ENCODE measurements at regions not wholly inside any gene's neighbourhood (a gene's known extent, or its start where the extent isn't known, plus 50 kb on each side); places are given as distances from the start of the nearest gene placed in this dataset.

DNA sequence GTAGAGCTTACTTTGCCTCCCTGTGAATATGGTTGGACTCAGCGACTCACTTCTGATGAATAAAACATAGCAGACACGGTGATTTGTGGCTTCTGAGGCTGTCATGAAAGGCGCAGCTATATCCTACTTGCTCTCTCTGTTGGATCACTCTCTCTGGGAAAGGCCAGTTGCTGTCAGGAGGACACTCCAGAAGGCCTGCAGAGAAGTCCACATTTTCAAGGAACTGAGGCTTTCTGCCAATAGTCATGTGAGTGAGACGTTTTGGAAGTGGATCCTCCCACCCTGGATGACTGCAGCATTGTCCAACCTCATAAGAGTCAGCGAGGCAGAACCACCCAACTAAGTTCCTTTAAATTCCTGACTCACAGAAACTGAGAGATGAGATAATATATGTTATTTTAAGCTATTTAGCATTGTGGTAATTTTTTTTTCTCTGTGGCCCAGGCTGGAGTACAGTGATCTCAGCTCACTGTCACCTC, 156.0 kb upstream of the MAST4 start:
- no peak overlapping the region for H3K4me3 ChIP-seq (ENCODE audit: low read length in 2 of 2)
- no peak overlapping the region for H3K27ac ChIP-seq (replicated peaks; ENCODE audit: low read length)
- no peak overlapping the region for H2BK5ac ChIP-seq (ENCODE audit: low read length)
- H2AFZ ChIP-seq (ENCODE audit: low read length): peak overlapping the region; percentile 76
- H3K18ac ChIP-seq (ENCODE audit: low read length): no peak overlapping the region
- H3K4ac ChIP-seq (ENCODE audit: low read length): no peak overlapping the region
- no peak overlapping the region for H2BK120ac ChIP-seq (ENCODE audit: low read depth, low read length)
- H2AK5ac ChIP-seq (ENCODE audit: low read depth, low read length): no peak overlapping the region
- no peaks in the 10 kb centered on the region for H3K79me1 ChIP-seq (ENCODE audit: low read depth, low read length)
- H3K36me3 ChIP-seq (replicated peaks in 1 of 2; ENCODE audit: control insufficient read depth in 2 of 2, insufficient read depth in 2 of 2, low read length in 2 of 2): no peaks in the 10 kb centered on the region
- no peak overlapping the region for H2BK12ac ChIP-seq (ENCODE audit: low read length)
- no peaks in the 10 kb centered on the region for H3K27me3 ChIP-seq (ENCODE audit: control insufficient read depth in 3 of 3, insufficient read depth in 3 of 3, low read depth in 1 of 3, low read length in 3 of 3)
- no peak overlapping the region for H3K14ac ChIP-seq (ENCODE audit: low read length)
- no peak overlapping the region for H4K8ac ChIP-seq (ENCODE audit: low read depth, low read length)
- no peak overlapping the region for H3K4me2 ChIP-seq (ENCODE audit: insufficient read depth, low read length, poor library complexity, severe bottlenecking)
- H3K4me1 ChIP-seq (ENCODE audit: control insufficient read depth in 2 of 2, insufficient read depth in 1 of 2, low read depth in 1 of 2, low read length in 2 of 2): no peaks in the 10 kb centered on the region
- WGBS, 2 donors (ENCODE audit: extremely low coverage in 2 of 2, insufficient read length in 2 of 2, insufficient replicate concordance in 1 of 2): no CpG with 5 or more reads among the region's 5 CpGs
- H3K23ac ChIP-seq (ENCODE audit: low read depth, low read length, poor library complexity): no peak overlapping the region
- no peak overlapping the region for H3K9ac ChIP-seq (ENCODE audit: low read depth, low read length, poor library complexity)
- no peak for DNase-seq (ENCODE audit: low spot score)
- H2BK15ac ChIP-seq (ENCODE audit: low read length): no peak overlapping the region
- no peaks in the 10 kb centered on the region for H3K9me3 ChIP-seq (replicated peaks in 1 of 2; ENCODE audit: control insufficient read depth in 2 of 2, insufficient read depth in 1 of 2, low read depth in 1 of 2, low read length in 2 of 2)
- no peak overlapping the region for H4K91ac ChIP-seq (ENCODE audit: low read depth, low read length, poor library complexity)

DNA sequence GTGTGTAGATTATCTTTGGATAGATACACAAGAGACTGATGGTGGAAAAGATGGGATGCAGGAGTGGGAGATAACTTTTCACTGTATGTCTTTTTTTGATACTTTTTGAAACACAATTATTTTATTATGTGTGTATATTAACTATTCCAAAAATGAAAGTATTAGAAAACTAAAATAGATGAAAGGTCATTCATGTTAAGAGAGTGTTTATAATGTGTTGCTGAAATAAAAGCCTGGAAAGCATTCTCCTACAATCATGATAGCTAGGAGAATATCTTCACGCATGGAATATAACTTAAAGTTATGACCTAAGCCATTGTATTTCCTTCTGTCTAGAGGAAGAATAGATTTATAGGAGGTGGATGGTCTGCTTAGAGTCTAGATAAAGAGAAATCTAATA, 154.8 kb upstream of the MAST4 start:
- Histone ChIP-seq H3K4me3 (ENCODE audit: low read length in 2 of 2) (no peak overlapping the region), H2BK120ac (ENCODE audit: low read depth, low read length) (no peak overlapping the region), H2BK12ac (ENCODE audit: low read length) (no peak overlapping the region), H4K91ac (ENCODE audit: low read depth, low read length, poor library complexity) (no peak overlapping the region), H3K4me1 (ENCODE audit: control insufficient read depth in 2 of 2, insufficient read depth in 1 of 2, low read depth in 1 of 2, low read length in 2 of 2) (no peaks in the 10 kb centered on the region), H3K23ac (ENCODE audit: low read depth, low read length, poor library complexity) (no peak overlapping the region), H2AFZ (ENCODE audit: low read length) (no peak overlapping the region), H3K9me3 (replicated peaks in 1 of 2; ENCODE audit: control insufficient read depth in 2 of 2, insufficient read depth in 1 of 2, low read depth in 1 of 2, low read length in 2 of 2) (no peaks in the 10 kb centered on the region), H2BK5ac (ENCODE audit: low read length) (no peak overlapping the region), H3K27me3 (ENCODE audit: control insufficient read depth in 3 of 3, insufficient read depth in 3 of 3, low read depth in 1 of 3, low read length in 3 of 3) (no peaks in the 10 kb centered on the region), H3K14ac (ENCODE audit: low read length) (no peak overlapping the region), H2BK15ac (ENCODE audit: low read length) (no peak overlapping the region), H3K79me1 (ENCODE audit: low read depth, low read length) (no peaks in the 10 kb centered on the region), H3K4ac (ENCODE audit: low read length) (no peak overlapping the region), H3K18ac (ENCODE audit: low read length) (no peak overlapping the region), H4K8ac (ENCODE audit: low read depth, low read length) (no peak overlapping the region), H3K9ac (ENCODE audit: low read depth, low read length, poor library complexity) (no peak overlapping the region), H3K36me3 (replicated peaks in 1 of 2; ENCODE audit: control insufficient read depth in 2 of 2, insufficient read depth in 2 of 2, low read length in 2 of 2) (no peaks in the 10 kb centered on the region), H3K27ac (replicated peaks; ENCODE audit: low read length) (no peak overlapping the region), H3K4me2 (ENCODE audit: insufficient read depth, low read length, poor library complexity, severe bottlenecking) (no peak overlapping the region), H2AK5ac (ENCODE audit: low read depth, low read length) (no peak overlapping the region)
- no CpG with 5 or more reads among the region's 1 CpG for WGBS, 2 donors (ENCODE audit: extremely low coverage in 2 of 2, insufficient read length in 2 of 2, insufficient replicate concordance in 1 of 2)
- DNase-seq (ENCODE audit: low spot score): no peak

- Histone ChIP-seq H3K23ac (ENCODE audit: low read depth, low read length, poor library complexity) (no peak overlapping the region), H2BK5ac (ENCODE audit: low read length) (no peak overlapping the region), H3K27ac (replicated peaks; ENCODE audit: low read length) (no peak overlapping the region), H3K9ac (ENCODE audit: low read depth, low read length, poor library complexity) (no peak overlapping the region), H2BK12ac (ENCODE audit: low read length) (no peak overlapping the region), H3K4me1 (ENCODE audit: control insufficient read depth in 2 of 2, insufficient read depth in 1 of 2, low read depth in 1 of 2, low read length in 2 of 2) (no peaks in the 10 kb centered on the region), H3K4ac (ENCODE audit: low read length) (no peak overlapping the region), H3K27me3 (ENCODE audit: control insufficient read depth in 3 of 3, insufficient read depth in 3 of 3, low read depth in 1 of 3, low read length in 3 of 3) (no peaks in the 10 kb centered on the region), H4K8ac (ENCODE audit: low read depth, low read length) (no peak overlapping the region), H3K14ac (ENCODE audit: low read length) (no peak overlapping the region), H3K9me3 (replicated peaks in 1 of 2; ENCODE audit: control insufficient read depth in 2 of 2, insufficient read depth in 1 of 2, low read depth in 1 of 2, low read length in 2 of 2) (no peaks in the 10 kb centered on the region), H2BK120ac (ENCODE audit: low read depth, low read length) (no peak overlapping the region), H2AK5ac (ENCODE audit: low read depth, low read length) (no peak overlapping the region), H4K91ac (ENCODE audit: low read depth, low read length, poor library complexity) (no peak overlapping the region), H2BK15ac (ENCODE audit: low read length) (no peak overlapping the region), H3K36me3 (replicated peaks in 1 of 2; ENCODE audit: control insufficient read depth in 2 of 2, insufficient read depth in 2 of 2, low read length in 2 of 2) (no peaks in the 10 kb centered on the region), H3K4me2 (ENCODE audit: insufficient read depth, low read length, poor library complexity, severe bottlenecking) (no peak overlapping the region), H2AFZ (ENCODE audit: low read length) (no peak overlapping the region), H3K18ac (ENCODE audit: low read length) (no peak overlapping the region), H3K79me1 (ENCODE audit: low read depth, low read length) (no peaks in the 10 kb centered on the region), H3K4me3 (ENCODE audit: low read length in 2 of 2) (no peak overlapping the region)
- no peak for DNase-seq (ENCODE audit: low spot score)
- no CpG with 5 or more reads among the region's 5 CpGs for WGBS, 2 donors (ENCODE audit: extremely low coverage in 2 of 2, insufficient read length in 2 of 2, insufficient replicate concordance in 1 of 2)
These were observed 153.2 kb upstream of the MAST4 start for GRCh38 chr5:66442951-66443445.

DNA sequence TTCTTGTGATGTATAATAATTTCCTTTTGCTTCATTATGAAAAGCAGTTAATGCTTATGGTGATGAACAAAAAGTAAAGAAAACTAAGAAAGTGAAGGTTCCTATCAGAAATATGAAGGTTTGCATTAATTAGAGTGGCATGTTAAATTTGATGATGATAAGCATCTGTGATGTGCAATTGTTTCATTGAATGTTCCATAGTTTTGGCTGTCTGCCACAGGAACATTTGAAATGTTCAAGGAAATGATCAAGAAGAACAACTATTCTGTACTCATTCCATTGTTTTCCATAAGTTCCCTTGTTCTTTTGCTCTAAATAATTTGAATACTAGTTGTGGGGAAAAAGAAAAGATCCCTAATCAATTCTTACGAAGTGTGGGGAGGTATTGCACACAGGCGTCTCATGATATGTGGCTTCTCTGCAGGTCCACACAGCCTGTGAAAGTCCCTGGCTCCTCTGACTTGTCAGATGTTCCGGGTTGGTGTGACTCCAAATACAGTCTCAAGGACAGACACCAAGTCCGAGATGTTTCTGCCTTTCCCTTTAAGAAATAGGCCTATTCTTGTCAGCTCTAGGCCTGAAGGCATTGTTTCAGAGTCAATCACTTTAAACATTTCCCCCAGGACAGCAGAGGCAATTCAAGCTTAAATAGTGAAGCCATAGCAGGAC, 152.6 kb upstream of the MAST4 start:
- no peaks in the 10 kb centered on the region for H3K27me3 ChIP-seq (ENCODE audit: control insufficient read depth in 3 of 3, insufficient read depth in 3 of 3, low read depth in 1 of 3, low read length in 3 of 3)
- no peak overlapping the region for H3K18ac ChIP-seq (ENCODE audit: low read length)
- H4K8ac ChIP-seq (ENCODE audit: low read depth, low read length): no peak overlapping the region
- no peak overlapping the region for H3K9ac ChIP-seq (ENCODE audit: low read depth, low read length, poor library complexity)
- H3K27ac ChIP-seq (replicated peaks; ENCODE audit: low read length): no peak overlapping the region
- no CpG with 5 or more reads among the region's 4 CpGs for WGBS, 2 donors (ENCODE audit: extremely low coverage in 2 of 2, insufficient read length in 2 of 2, insufficient replicate concordance in 1 of 2)
- H2BK120ac ChIP-seq (ENCODE audit: low read depth, low read length): no peak overlapping the region
- H3K4me1 ChIP-seq (ENCODE audit: control insufficient read depth in 2 of 2, insufficient read depth in 1 of 2, low read depth in 1 of 2, low read length in 2 of 2): no peaks in the 10 kb centered on the region
- no peak overlapping the region for H3K4me3 ChIP-seq (ENCODE audit: low read length in 2 of 2)
- no peak overlapping the region for H4K91ac ChIP-seq (ENCODE audit: low read depth, low read length, poor library complexity)
- no peak overlapping the region for H2AFZ ChIP-seq (ENCODE audit: low read length)
- H2AK5ac ChIP-seq (ENCODE audit: low read depth, low read length): no peak overlapping the region
- no peak overlapping the region for H3K23ac ChIP-seq (ENCODE audit: low read depth, low read length, poor library complexity)
- H3K14ac ChIP-seq (ENCODE audit: low read length): no peak overlapping the region
- no peaks in the 10 kb centered on the region for H3K36me3 ChIP-seq (replicated peaks in 1 of 2; ENCODE audit: control insufficient read depth in 2 of 2, insufficient read depth in 2 of 2, low read length in 2 of 2)
- no peak for DNase-seq (ENCODE audit: low spot score)
- H2BK12ac ChIP-seq (ENCODE audit: low read length): no peak overlapping the region
- H2BK15ac ChIP-seq (ENCODE audit: low read length): no peak overlapping the region
- H3K9me3 ChIP-seq (replicated peaks in 1 of 2; ENCODE audit: control insufficient read depth in 2 of 2, insufficient read depth in 1 of 2, low read depth in 1 of 2, low read length in 2 of 2): no peaks in the 10 kb centered on the region
- H3K79me1 ChIP-seq (ENCODE audit: low read depth, low read length): no peaks in the 10 kb centered on the region
- no peak overlapping the region for H3K4ac ChIP-seq (ENCODE audit: low read length)
- no peak overlapping the region for H3K4me2 ChIP-seq (ENCODE audit: insufficient read depth, low read length, poor library complexity, severe bottlenecking)
- H2BK5ac ChIP-seq (ENCODE audit: low read length): no peak overlapping the region

All from neuronal stem cell (in vitro differentiated cells).